HFFc6 (cell line): ENCODE measurements at regions not wholly inside any gene's neighbourhood (a gene's known extent, or its start where the extent isn't known, plus 50 kb on each side); places are given as distances from the start of the nearest gene placed in this dataset.

Experiments
- DNase-seq: peaks from one replicate; pipeline ENCODE4 v3.0.0-alpha.2; 2018
- H3K27ac Mint-ChIP-seq: 2 replicates; pipeline ENCODE4 v1.8.0; 2020; ENCODE audit warnings: mild to moderate bottlenecking, mixed read lengths
- H3K27me3 Mint-ChIP-seq: 2 replicates; pipeline ENCODE4 v1.8.0; 2021; ENCODE audit warnings: mild to moderate bottlenecking, moderate library complexity, mixed read lengths; ENCODE audit not compliant: insufficient read depth
- H3K36me3 Mint-ChIP-seq: 2 replicates; pipeline ENCODE4 v1.8.0; 2021; ENCODE audit warnings: low read depth, mixed read lengths
- H3K4me1 Mint-ChIP-seq: 2 replicates; pipeline ENCODE4 v1.8.0; 2020; ENCODE audit warnings: low read depth, mixed read lengths
- H3K4me3 Mint-ChIP-seq: 2 replicates; pipeline ENCODE4 v1.8.0; 2020; ENCODE audit warnings: mild to moderate bottlenecking, moderate library complexity, mixed read lengths
- H3K9me3 Mint-ChIP-seq: 2 replicates; pipeline ENCODE4 v1.8.0; 2020; ENCODE audit warnings: mild to moderate bottlenecking, mixed read lengths
- CTCF ChIP-seq: fragments of 200-600 bp; sonication (generic); IDR thresholded peaks from 2 replicates; pipeline ENCODE4 v1.5.0; 2021; ENCODE audit warnings: antibody characterized with exemption, mild to moderate bottlenecking

DNA sequence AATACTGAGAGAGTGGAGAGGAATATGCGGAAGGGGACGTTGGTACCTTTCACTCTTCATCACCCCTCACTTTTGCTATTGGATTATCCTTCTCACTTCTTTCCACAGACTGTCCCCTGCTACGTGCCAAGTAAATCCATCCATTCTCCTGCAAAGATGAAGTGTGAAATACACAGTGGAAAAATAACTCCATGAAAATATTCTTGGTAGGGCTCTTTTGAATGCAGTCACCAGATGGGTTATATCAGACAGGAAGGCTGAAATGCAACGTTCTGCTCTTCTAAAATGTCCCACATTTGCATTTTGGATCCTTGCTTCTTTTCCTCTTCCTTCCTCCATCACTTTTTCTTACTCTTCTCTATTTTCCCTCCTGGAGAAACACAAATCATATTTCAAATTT lies 510.3 kb upstream of the CLINT1 start:
- Mint-ChIP-seq H3K36me3 (no peaks in the 10 kb centered on the region), H3K27me3 (peaks cover 9% of the 10 kb centered on the region), H3K9me3 (no peaks in the 10 kb centered on the region), H3K27ac (no peak overlapping the region), H3K4me1 (no peaks in the 10 kb centered on the region), H3K4me3 (no peak overlapping the region)
- DNase-seq = no peak
- TF ChIP-seq CTCF = no peak

GRCh38 chr5:158368686-158369085 lies 509.7 kb upstream of the CLINT1 start:
- no peak for TF ChIP-seq CTCF
- no peak for DNase-seq
- Mint-ChIP-seq H3K27me3 (peaks cover 7% of the 10 kb centered on the region), H3K36me3 (no peaks in the 10 kb centered on the region), H3K9me3 (no peaks in the 10 kb centered on the region), H3K4me3 (no peak overlapping the region), H3K4me1 (no peaks in the 10 kb centered on the region), H3K27ac (no peak overlapping the region)

GRCh38 chr5:158364367-158364766 lies 505.4 kb upstream of the CLINT1 start:
- TF ChIP-seq CTCF = no peak
- no peaks in the 10 kb centered on the region for H3K4me1 Mint-ChIP-seq
- no peak overlapping the region for H3K27ac Mint-ChIP-seq
- no peaks in the 10 kb centered on the region for H3K9me3 Mint-ChIP-seq
- H3K4me3 Mint-ChIP-seq = no peak overlapping the region
- no peaks in the 10 kb centered on the region for H3K36me3 Mint-ChIP-seq
- H3K27me3 Mint-ChIP-seq = peaks cover 1% of the 10 kb centered on the region; the same call in 1 of the 2 replicates
- DNase-seq = no peak

GRCh38 chr5:158354958-158355357 lies 496.0 kb upstream of the CLINT1 start:
- Mint-ChIP-seq H3K27ac (no peak overlapping the region), H3K4me3 (no peak overlapping the region), H3K4me1 (no peaks in the 10 kb centered on the region), H3K27me3 (peaks cover 6% of the 10 kb centered on the region; the same call in 1 of the 2 replicates), H3K36me3 (no peaks in the 10 kb centered on the region), H3K9me3 (no peaks in the 10 kb centered on the region)
- DNase-seq = no peak
- no peak for TF ChIP-seq CTCF

GRCh38 chr5:158351485-158352125 lies 492.7 kb upstream of the CLINT1 start:
- TF ChIP-seq CTCF = no peak
- Mint-ChIP-seq H3K4me1 (no peaks in the 10 kb centered on the region), H3K4me3 (no peak overlapping the region), H3K27ac (no peak overlapping the region), H3K36me3 (no peaks in the 10 kb centered on the region), H3K9me3 (no peaks in the 10 kb centered on the region), H3K27me3 (peaks cover 8% of the 10 kb centered on the region; the same call in 1 of the 2 replicates)
- no peak for DNase-seq
